ENCODE measurements at regions not wholly inside any gene's neighbourhood (a gene's known extent, or its start where the extent isn't known, plus 50 kb on each side); places are given as distances from the start of the nearest gene placed in this dataset.

GRCh38 chr14:61150851-61151250, 130.3 kb downstream of the TMEM30B start:
- no peak overlapping the region for H3K27ac ChIP-seq
- TF ChIP-seq CTCF (conservative IDR thresholded peaks at IDR 0.05) = no peak

GRCh38 chr14:61149896-61150295, 131.2 kb downstream of the TMEM30B start:
- H3K27ac ChIP-seq = no peak overlapping the region
- TF ChIP-seq CTCF (conservative IDR thresholded peaks at IDR 0.05) = no peak

GRCh38 chr14:61148742-61149350, 132.3 kb downstream of the TMEM30B start:
- H3K27ac ChIP-seq = no peak overlapping the region
- no peak for TF ChIP-seq CTCF (conservative IDR thresholded peaks at IDR 0.05)

- H3K27ac ChIP-seq = no peak overlapping the region
Measured at GRCh38 chr14:61147831-61148549, 133.1 kb downstream of the TMEM30B start.

GRCh38 chr14:61147381-61147821, 133.7 kb downstream of the TMEM30B start:
- no peak overlapping the region for H3K27ac ChIP-seq
- no peak for TF ChIP-seq CTCF (conservative IDR thresholded peaks at IDR 0.05)

More at GRCh38 chr14:61147831-61148549, 133.1 kb downstream of the TMEM30B start:
- TF ChIP-seq CTCF (conservative IDR thresholded peaks at IDR 0.05) = no peak

GRCh38 chr14:61146899-61147298, 134.2 kb downstream of the TMEM30B start:
- no peak overlapping the region for H3K27ac ChIP-seq
- TF ChIP-seq CTCF (conservative IDR thresholded peaks at IDR 0.05) = no peak

- no peak for TF ChIP-seq CTCF (conservative IDR thresholded peaks at IDR 0.05)
- H3K27ac ChIP-seq = no peak overlapping the region
Measured at GRCh38 chr14:61145903-61146481, 135.1 kb downstream of the TMEM30B start.

All from VCaP (cell line).